ENCODE measurements at regions not wholly inside any gene's neighbourhood (a gene's known extent, or its start where the extent isn't known, plus 50 kb on each side); places are given as distances from the start of the nearest gene placed in this dataset.

- Histone ChIP-seq H3K27ac (ENCODE audit: low read depth in 1 of 2, low read length in 2 of 2) (no peak overlapping the region), H3K27me3 (ENCODE audit: control insufficient read depth in 4 of 4, insufficient read depth in 4 of 4, low read length in 3 of 4) (peaks cover 0 to 4% (median 0%) of the 10 kb centered on the region in 4 donors)
These were observed 120.9 kb upstream of the PDZRN3 start for GRCh38 chr3:73745526-73746191.

GRCh38 chr3:73743551-73743950 is 118.8 kb upstream of the PDZRN3 start:
- no peaks in the 10 kb centered on the region for H3K9me3 ChIP-seq (ENCODE audit: control insufficient read depth in 4 of 4, low read length in 3 of 4)
- no peaks in the 10 kb centered on the region for H3K36me3 ChIP-seq (ENCODE audit: control insufficient read depth in 4 of 4, insufficient read depth in 3 of 4, low read depth in 1 of 4, low read length in 3 of 4)
- H3K4me3 ChIP-seq (ENCODE audit: low read depth in 1 of 3, low read length in 3 of 3) = no peak overlapping the region
- H3K27me3 ChIP-seq (ENCODE audit: control insufficient read depth in 4 of 4, insufficient read depth in 4 of 4, low read length in 3 of 4) = no peaks in the 10 kb centered on the region
- no peak for TF ChIP-seq FOXA2 (IDR thresholded peaks at IDR 0.05)
- peak; percentile 20 for TF ChIP-seq NR2F2 (IDR thresholded peaks at IDR 0.05)
- no peaks in the 10 kb centered on the region for H3K4me1 ChIP-seq (ENCODE audit: control insufficient read depth in 4 of 4, insufficient read depth in 4 of 4, low read length in 3 of 4)
- no peak overlapping the region for H3K27ac ChIP-seq (ENCODE audit: low read depth in 1 of 2, low read length in 2 of 2)
- no peak overlapping the region for H3K9ac ChIP-seq (ENCODE audit: low read depth in 1 of 2, low read length in 2 of 2)
- no peak for DNase-seq (ENCODE audit: low spot score)
- WGBS = 60% methylated on average over 4 of the region's 4 CpGs

More at GRCh38 chr3:73745526-73746191, 120.9 kb upstream of the PDZRN3 start:
- no peaks in the 10 kb centered on the region for H3K4me1 ChIP-seq (ENCODE audit: control insufficient read depth in 4 of 4, insufficient read depth in 4 of 4, low read length in 3 of 4)
- TF ChIP-seq, protein P1, sequence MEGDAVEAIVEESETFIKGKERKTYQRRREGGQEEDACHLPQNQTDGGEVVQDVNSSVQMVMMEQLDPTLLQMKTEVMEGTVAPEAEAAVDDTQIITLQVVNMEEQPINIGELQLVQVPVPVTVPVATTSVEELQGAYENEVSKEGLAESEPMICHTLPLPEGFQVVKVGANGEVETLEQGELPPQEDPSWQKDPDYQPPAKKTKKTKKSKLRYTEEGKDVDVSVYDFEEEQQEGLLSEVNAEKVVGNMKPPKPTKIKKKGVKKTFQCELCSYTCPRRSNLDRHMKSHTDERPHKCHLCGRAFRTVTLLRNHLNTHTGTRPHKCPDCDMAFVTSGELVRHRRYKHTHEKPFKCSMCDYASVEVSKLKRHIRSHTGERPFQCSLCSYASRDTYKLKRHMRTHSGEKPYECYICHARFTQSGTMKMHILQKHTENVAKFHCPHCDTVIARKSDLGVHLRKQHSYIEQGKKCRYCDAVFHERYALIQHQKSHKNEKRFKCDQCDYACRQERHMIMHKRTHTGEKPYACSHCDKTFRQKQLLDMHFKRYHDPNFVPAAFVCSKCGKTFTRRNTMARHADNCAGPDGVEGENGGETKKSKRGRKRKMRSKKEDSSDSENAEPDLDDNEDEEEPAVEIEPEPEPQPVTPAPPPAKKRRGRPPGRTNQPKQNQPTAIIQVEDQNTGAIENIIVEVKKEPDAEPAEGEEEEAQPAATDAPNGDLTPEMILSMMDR (IDR thresholded peaks at IDR 0.05; ENCODE audit: low read depth, low read length, missing input control) = no peak
- no peak for TF ChIP-seq HNF4A (conservative IDR thresholded peaks at IDR 0.05)
- TF ChIP-seq EGR1 (IDR thresholded peaks at IDR 0.05; ENCODE audit: low read depth in 2 of 2) = no peak
- no peak for TF ChIP-seq RAD21 (IDR thresholded peaks at IDR 0.05)
- TF ChIP-seq TAF1 (conservative IDR thresholded peaks at IDR 0.05) = no peak
- TF ChIP-seq, protein P2, sequence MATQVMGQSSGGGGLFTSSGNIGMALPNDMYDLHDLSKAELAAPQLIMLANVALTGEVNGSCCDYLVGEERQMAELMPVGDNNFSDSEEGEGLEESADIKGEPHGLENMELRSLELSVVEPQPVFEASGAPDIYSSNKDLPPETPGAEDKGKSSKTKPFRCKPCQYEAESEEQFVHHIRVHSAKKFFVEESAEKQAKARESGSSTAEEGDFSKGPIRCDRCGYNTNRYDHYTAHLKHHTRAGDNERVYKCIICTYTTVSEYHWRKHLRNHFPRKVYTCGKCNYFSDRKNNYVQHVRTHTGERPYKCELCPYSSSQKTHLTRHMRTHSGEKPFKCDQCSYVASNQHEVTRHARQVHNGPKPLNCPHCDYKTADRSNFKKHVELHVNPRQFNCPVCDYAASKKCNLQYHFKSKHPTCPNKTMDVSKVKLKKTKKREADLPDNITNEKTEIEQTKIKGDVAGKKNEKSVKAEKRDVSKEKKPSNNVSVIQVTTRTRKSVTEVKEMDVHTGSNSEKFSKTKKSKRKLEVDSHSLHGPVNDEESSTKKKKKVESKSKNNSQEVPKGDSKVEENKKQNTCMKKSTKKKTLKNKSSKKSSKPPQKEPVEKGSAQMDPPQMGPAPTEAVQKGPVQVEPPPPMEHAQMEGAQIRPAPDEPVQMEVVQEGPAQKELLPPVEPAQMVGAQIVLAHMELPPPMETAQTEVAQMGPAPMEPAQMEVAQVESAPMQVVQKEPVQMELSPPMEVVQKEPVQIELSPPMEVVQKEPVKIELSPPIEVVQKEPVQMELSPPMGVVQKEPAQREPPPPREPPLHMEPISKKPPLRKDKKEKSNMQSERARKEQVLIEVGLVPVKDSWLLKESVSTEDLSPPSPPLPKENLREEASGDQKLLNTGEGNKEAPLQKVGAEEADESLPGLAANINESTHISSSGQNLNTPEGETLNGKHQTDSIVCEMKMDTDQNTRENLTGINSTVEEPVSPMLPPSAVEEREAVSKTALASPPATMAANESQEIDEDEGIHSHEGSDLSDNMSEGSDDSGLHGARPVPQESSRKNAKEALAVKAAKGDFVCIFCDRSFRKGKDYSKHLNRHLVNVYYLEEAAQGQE (IDR thresholded peaks at IDR 0.05) = no peak
- TF ChIP-seq GABPA (IDR thresholded peaks at IDR 0.05 in 1 of 2, conservative IDR thresholded peaks at IDR 0.05 in 1 of 2) = no peak
- no peak for TF ChIP-seq ATF3 (IDR thresholded peaks at IDR 0.05)
- no peak for TF ChIP-seq FOXA1 (IDR thresholded peaks at IDR 0.05)
- no peak for TF ChIP-seq FOXA2 (IDR thresholded peaks at IDR 0.05)
- no peak for TF ChIP-seq SP1 (IDR thresholded peaks at IDR 0.05)
- TF ChIP-seq YY1 (IDR thresholded peaks at IDR 0.05) = no peak
- TF ChIP-seq, protein P3, sequence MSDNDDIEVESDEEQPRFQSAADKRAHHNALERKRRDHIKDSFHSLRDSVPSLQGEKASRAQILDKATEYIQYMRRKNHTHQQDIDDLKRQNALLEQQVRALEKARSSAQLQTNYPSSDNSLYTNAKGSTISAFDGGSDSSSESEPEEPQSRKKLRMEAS (IDR thresholded peaks at IDR 0.05) = no peak
- H3K9ac ChIP-seq (ENCODE audit: low read depth in 1 of 2, low read length in 2 of 2) = no peak overlapping the region
- WGBS = 64% methylated on average over 9 of the region's 9 CpGs
- no peaks in the 10 kb centered on the region for H3K9me3 ChIP-seq (ENCODE audit: control insufficient read depth in 4 of 4, low read length in 3 of 4)
- no peaks in the 10 kb centered on the region for H3K36me3 ChIP-seq (ENCODE audit: control insufficient read depth in 4 of 4, insufficient read depth in 3 of 4, low read depth in 1 of 4, low read length in 3 of 4)
- no peak for DNase-seq (ENCODE audit: low spot score)
- no peak overlapping the region for H3K4me3 ChIP-seq (ENCODE audit: low read depth in 1 of 3, low read length in 3 of 3)
